ENCODE measurements at regions not wholly inside any gene's neighbourhood (a gene's known extent, or its start where the extent isn't known, plus 50 kb on each side); places are given as distances from the start of the nearest gene placed in this dataset.

- TF ChIP-seq ZNF138 (tag by site-specific recombination; IDR thresholded peaks at IDR 0.05; ENCODE audit: borderline replicate concordance) (no peak), ATF2 (tag by site-specific recombination; IDR thresholded peaks at IDR 0.05; ENCODE audit: low read depth) (no peak), KLF7 (tag by site-specific recombination; IDR thresholded peaks at IDR 0.05; ENCODE audit: borderline replicate concordance) (no peak), CTCF (tag by site-specific recombination; IDR thresholded peaks at IDR 0.05) (no peak), ZNF768 (tag by site-specific recombination; IDR thresholded peaks at IDR 0.05) (no peak), REST (tag by site-specific recombination; IDR thresholded peaks at IDR 0.05) (no peak), ZNF449 (tag by site-specific recombination; IDR thresholded peaks at IDR 0.05) (no peak), ZBTB44 (tag by site-specific recombination; IDR thresholded peaks at IDR 0.05) (no peak), ZBTB17 (tag by site-specific recombination; IDR thresholded peaks at IDR 0.05) (no peak), ZNF785 (tag by site-specific recombination; IDR thresholded peaks at IDR 0.05) (no peak), ZNF555 (tag by site-specific recombination; conservative IDR thresholded peaks at IDR 0.05) (no peak), ZNF302 (tag by site-specific recombination; IDR thresholded peaks at IDR 0.05; ENCODE audit: low read depth) (no peak), ZNF274 (IDR thresholded peaks at IDR 0.05; ENCODE audit: low read length) (no peak), ZNF274 (tag by site-specific recombination; IDR thresholded peaks at IDR 0.05; ENCODE audit: borderline replicate concordance) (no peak), ZNF561 (tag by site-specific recombination; IDR thresholded peaks at IDR 0.05; ENCODE audit: borderline replicate concordance) (no peak)
Observed at GRCh38 chr4:130851932-130852331, 1756.0 kb downstream of the C4orf33 start.

All from HEK293 (cell line).